ENCODE measurements at regions not wholly inside any gene's neighbourhood (a gene's known extent, or its start where the extent isn't known, plus 50 kb on each side); places are given as distances from the start of the nearest gene placed in this dataset.

DNA sequence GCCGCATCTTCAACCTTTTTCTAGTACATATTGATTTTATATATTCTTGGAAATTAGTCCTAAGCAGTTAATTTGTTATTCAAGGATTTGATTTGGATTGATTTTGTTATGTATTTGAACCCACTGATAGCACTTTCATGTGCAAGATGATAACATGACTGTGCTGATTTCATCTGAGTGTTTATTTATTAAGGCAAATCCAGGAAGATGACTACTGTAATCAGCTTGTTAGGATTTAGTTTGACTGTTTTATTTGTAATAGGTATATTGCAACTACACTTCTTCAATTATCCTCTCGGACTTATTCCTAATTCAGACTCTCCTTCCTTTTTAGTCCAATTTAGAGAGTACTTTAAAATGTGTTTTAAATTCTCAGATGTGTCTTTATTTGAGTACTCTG lies 75.1 kb upstream of the PRKG1 start:
- no peak for TF ChIP-seq CTCF (IDR thresholded peaks at IDR 0.05; ENCODE audit: extremely low read depth, missing control alignments)

GRCh38 chr10:51000164-51000563 lies 74.1 kb upstream of the PRKG1 start:
- no peak for TF ChIP-seq CTCF (IDR thresholded peaks at IDR 0.05; ENCODE audit: extremely low read depth, missing control alignments)
- no peak for DNase-seq (ENCODE audit: low spot score)

More for the DNA sequence above, 75.1 kb upstream of the PRKG1 start:
- DNase-seq (ENCODE audit: low spot score), result no peak

DNA sequence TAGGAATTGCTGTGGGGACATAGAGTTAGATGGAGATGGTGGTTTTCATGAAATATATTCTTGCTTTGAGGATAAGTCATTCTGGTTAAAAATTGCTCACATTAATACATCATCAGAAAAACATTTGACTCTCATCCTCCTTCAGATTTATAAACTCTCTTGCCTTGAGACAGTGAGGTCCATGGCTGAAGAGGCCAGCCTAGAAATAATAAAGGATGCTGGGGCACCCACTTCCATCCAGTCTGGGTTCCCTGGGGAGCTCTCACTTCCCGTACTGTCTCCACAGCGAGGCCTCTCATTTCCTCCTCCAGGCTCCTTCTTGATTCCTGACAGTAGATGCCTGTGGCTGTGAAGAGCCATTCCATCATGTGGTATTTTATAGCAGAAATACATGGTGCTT lies 73.3 kb upstream of the PRKG1 start:
- no peak for DNase-seq (ENCODE audit: low spot score)
- TF ChIP-seq CTCF (IDR thresholded peaks at IDR 0.05; ENCODE audit: extremely low read depth, missing control alignments), result no peak

DNA sequence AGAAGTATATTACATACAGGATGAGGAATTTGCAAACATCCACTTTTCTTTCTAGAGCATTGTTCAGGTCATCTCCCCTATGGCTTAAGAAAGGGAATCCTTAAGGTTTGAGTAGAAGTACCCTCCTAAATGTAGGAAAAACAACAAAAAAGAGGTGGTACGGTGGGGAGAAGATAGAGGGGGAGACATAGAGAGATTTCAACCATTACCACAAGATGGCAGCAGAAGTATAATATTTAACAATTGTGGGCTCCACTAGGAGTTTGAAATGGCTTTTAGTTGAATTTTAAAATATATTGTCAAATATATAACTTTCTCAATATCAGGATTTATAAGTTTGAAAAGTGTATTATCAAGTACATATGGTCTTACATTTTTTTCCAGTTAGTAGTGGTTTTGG lies 72.7 kb upstream of the PRKG1 start:
- peak; percentile 11 for TF ChIP-seq CTCF (IDR thresholded peaks at IDR 0.05; ENCODE audit: extremely low read depth, missing control alignments)
- DNase-seq (ENCODE audit: low spot score), result no peak

- no peak for TF ChIP-seq CTCF (IDR thresholded peaks at IDR 0.05; ENCODE audit: extremely low read depth, missing control alignments)
- DNase-seq (ENCODE audit: low spot score), result no peak
These were observed 71.8 kb upstream of the PRKG1 start for GRCh38 chr10:51002469-51002868.

DNA sequence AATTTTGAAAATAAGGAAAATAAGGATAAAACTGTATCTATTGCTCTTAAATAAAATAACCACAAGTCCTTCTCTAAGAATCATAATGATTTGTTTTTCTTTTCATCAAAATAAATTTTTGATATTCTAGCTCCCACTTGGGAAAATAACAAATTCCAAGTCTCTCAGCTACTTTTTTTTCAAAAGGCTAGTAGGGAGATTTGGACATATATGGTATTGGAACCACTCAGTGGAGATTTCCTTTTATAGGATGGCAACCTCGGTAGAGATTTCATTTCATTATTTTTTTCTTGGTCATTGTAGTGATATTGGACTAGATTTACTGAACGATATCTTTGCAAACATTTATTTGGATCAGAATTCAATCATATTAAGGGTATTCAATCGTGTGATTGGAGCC lies 69.5 kb upstream of the PRKG1 start:
- TF ChIP-seq CTCF (IDR thresholded peaks at IDR 0.05; ENCODE audit: extremely low read depth, missing control alignments), result no peak
- DNase-seq (ENCODE audit: low spot score), result no peak

GRCh38 chr10:51005551-51005950 lies 68.7 kb upstream of the PRKG1 start:
- DNase-seq (ENCODE audit: low spot score), result no peak
- TF ChIP-seq CTCF (IDR thresholded peaks at IDR 0.05; ENCODE audit: extremely low read depth, missing control alignments), result no peak

Data from GM20000 (cell line).